GM12878 (cell line): ENCODE measurements at regions not wholly inside any gene's neighbourhood (a gene's known extent, or its start where the extent isn't known, plus 50 kb on each side); places are given as distances from the start of the nearest gene placed in this dataset.

ENCODE experiments used
- ATAC-seq: fragments of 200-7000 bp; cut with Tn5 transposase; 3 replicates; pipeline ENCODE4 v1.9.1; 2020; ENCODE audit warnings: mild to moderate bottlenecking, moderate library complexity
- BruUV-seq: library from RNA; stranded (reverse); fragments of 400-500 nt; replicated peaks from 2 replicates; lab custom pipeline; 2021; lab: Mats Ljungman, UMichigan
- CTCF ChIA-PET: fragments of 300-600 bp; sonication (Branson Sonifier 250); formaldehyde crosslinking; extraction: SDS; loops from one replicate; lab custom pipeline; 2021; ENCODE audit warnings: inconsistent platforms; lab: Yijun Ruan, JAX
- POLR2A ChIA-PET: fragments of 350-600 bp; formaldehyde crosslinking; extraction: SDS; loops from one replicate; lab custom pipeline; 2021; ENCODE audit warnings: inconsistent platforms; lab: Charles Lee
- RAD21 ChIA-PET: fragments of 300-600 bp; sonication (Branson Sonifier 250); formaldehyde crosslinking; loops from one replicate; lab custom pipeline; 2023; ENCODE audit warnings: antibody characterized with exemption; ENCODE audit not compliant: unreplicated experiment; lab: Charles Lee
- SMC1A ChIA-PET: fragments of 300-600 bp; sonication (Branson Sonifier 250); formaldehyde crosslinking; loops from one replicate; lab custom pipeline; 2023; ENCODE audit not compliant: unreplicated experiment, uncharacterized antibody; lab: Charles Lee
- DNase-seq: peaks from one replicate; pipeline ENCODE4 v3.0.0-alpha.2; 2011; ENCODE audit warnings: low read depth, low spot score
- FAIRE-seq: peaks from 3 replicates; lab custom pipeline; 2011; peaks lifted over from hg19 to GRCh38; lab: Jason Lieb, UNC
- H2AFZ ChIP-seq: 2 replicates; pipeline ENCODE4 v1.6.0; 2011; ENCODE audit warnings: low read depth, low read length, control low read depth; ENCODE audit not compliant: control insufficient read depth
- H3K27ac ChIP-seq: 2 replicates; pipeline ENCODE4 v1.5.1; 2011; ENCODE audit warnings: control low read depth; ENCODE audit not compliant: control insufficient read depth, insufficient read depth
- H3K27me3 ChIP-seq, 2 experiments: replicated peaks in 1 of 2; 2 replicates each; pipeline versions ENCODE4 v1.6.0 to v1.6.1; 2011; ENCODE audit warnings: low read length in 1 of 2; ENCODE audit not compliant: control insufficient read depth in 2 of 2, insufficient read depth in 2 of 2
- H3K36me3 ChIP-seq, 2 experiments: 2 replicates each; pipeline ENCODE4 v1.5.1; 2011; ENCODE audit warnings: low read length in 1 of 2; ENCODE audit not compliant: control insufficient read depth in 2 of 2, insufficient read depth in 2 of 2
- H3K4me1 ChIP-seq: 2 replicates; pipeline ENCODE4 v1.6.1; 2011; ENCODE audit warnings: mild to moderate bottlenecking, low read length, moderate library complexity, mixed read lengths; ENCODE audit not compliant: control insufficient read depth, insufficient read depth
- H3K4me2 ChIP-seq: 2 replicates; pipeline ENCODE4 v1.6.0; 2011; ENCODE audit warnings: control low read depth; ENCODE audit not compliant: control insufficient read depth, insufficient read depth
- H3K4me3 ChIP-seq: fragments of 200-600 bp; sonication (generic); 2 replicates; pipeline ENCODE4 v1.5.1; 2016
- H3K79me2 ChIP-seq: 2 replicates; pipeline ENCODE4 v1.6.0; 2011; ENCODE audit warnings: low read length; ENCODE audit not compliant: control insufficient read depth, insufficient read depth
- H3K9ac ChIP-seq: 2 replicates; pipeline ENCODE4 v1.8.0; 2011; ENCODE audit warnings: low read length, control low read depth, mixed read lengths; ENCODE audit not compliant: control insufficient read depth, insufficient read depth
- H3K9me3 ChIP-seq: replicated peaks from 3 replicates; pipeline ENCODE4 v1.5.1; 2011; ENCODE audit warnings: mild to moderate bottlenecking, low read length; ENCODE audit not compliant: control insufficient read depth, insufficient read depth
- H4K20me1 ChIP-seq: 2 replicates; pipeline ENCODE4 v1.6.0; 2011; ENCODE audit not compliant: control insufficient read depth, insufficient read depth
- CREB1 ChIP-seq: IDR thresholded peaks from 2 replicates; pipeline ENCODE4 v1.6.1; 2012; ENCODE audit warnings: low read depth, mild to moderate bottlenecking, inconsistent platforms
- HCFC1 ChIP-seq: fragments of 150-350 bp; IDR thresholded peaks from 2 replicates; pipeline ENCODE4 v1.6.1; 2014; ENCODE audit warnings: low read length
- IKZF2 ChIP-seq, 2 experiments: fragments of 450-650 bp; IDR thresholded peaks; 2 replicates each; pipeline ENCODE4 v1.6.1; 2017; ENCODE audit warnings: mild to moderate bottlenecking in 2 of 2, moderate library complexity in 2 of 2
- JUND ChIP-seq: IDR thresholded peaks from 2 replicates; pipeline ENCODE4 v1.6.1; 2012; ENCODE audit warnings: low read depth, mild to moderate bottlenecking, low read length, improper control_type of control experiment, moderate library complexity
- RCOR1 ChIP-seq: conservative IDR thresholded peaks from 2 replicates; pipeline ENCODE4 v1.6.1; 2012; ENCODE audit warnings: low read depth, low read length, improper control_type of control experiment
- SMAD5 ChIP-seq: IDR thresholded peaks from 2 replicates; pipeline ENCODE4 v1.6.1; 2016; ENCODE audit warnings: antibody characterized with exemption, low read depth
- SRF ChIP-seq, 2 experiments: IDR thresholded peaks; 2 replicates each; pipeline ENCODE4 v1.6.1; 2011; ENCODE audit warnings: low read depth in 2 of 2, low read length in 2 of 2, mild to moderate bottlenecking in 1 of 2, moderate library complexity in 1 of 2
- YY1 ChIP-seq: IDR thresholded peaks from 2 replicates; pipeline ENCODE4 v1.6.1; 2011; ENCODE audit warnings: low read depth, mild to moderate bottlenecking, low read length
- WGBS: methylation state at CpG from one replicate; pipeline ENCODE4 v1.1.6; 2016; ENCODE audit warnings: low lambda C conversion rate; ENCODE audit not compliant: insufficient replicate concordance, insufficient coverage; ENCODE audit errors: missing lambda C conversion rate; 5-methylcytosine and 5-hydroxymethylcytosine counted together
- in situ Hi-C: fragments of 300-500 bp; cut with MboI; formaldehyde crosslinking; loops from 9 replicates; pipeline ENCODE4 v1.14.3; 2018; ENCODE audit warnings: mixed read lengths
- intact Hi-C: fragments of 100-400 bp; cut with micrococcal nuclease; formaldehyde crosslinking; loops from one replicate; pipeline ENCODE4 v1.14.2; 2022; ENCODE audit not compliant: unreplicated experiment
- TF ChIP-seq, protein P1 (sequence below): fragments of 150-350 bp; IDR thresholded peaks from 2 replicates; pipeline ENCODE4 v1.6.1; 2014; ENCODE audit warnings: mild to moderate bottlenecking, low read depth, low read length
- TF ChIP-seq, protein P2 (sequence below): fragments of 450-650 bp; IDR thresholded peaks from 2 replicates; pipeline ENCODE4 v1.6.1; 2016; ENCODE audit warnings: mild to moderate bottlenecking, moderate library complexity, borderline replicate concordance
- TF ChIP-seq, protein P3 (sequence below): IDR thresholded peaks from 2 replicates; pipeline ENCODE4 v1.6.1; 2012; ENCODE audit warnings: low read depth, low read length, improper control_type of control experiment
- TF ChIP-seq, protein P4 (sequence below): fragments of 450-650 bp; IDR thresholded peaks from 2 replicates; pipeline ENCODE4 v1.6.1; 2016; ENCODE audit warnings: mild to moderate bottlenecking
- TF ChIP-seq, protein P5 (sequence below), 3 experiments: IDR thresholded peaks in 2 of 3; conservative IDR thresholded peaks in 1 of 3; 2 replicates each; pipeline ENCODE4 v1.5.1; 2011; ENCODE audit warnings: low read depth in 3 of 3, low read length in 3 of 3, mild to moderate bottlenecking in 3 of 3, control low read depth in 2 of 3, moderate library complexity in 2 of 3, inconsistent platforms in 1 of 3, mixed read lengths in 1 of 3; ENCODE audit not compliant: control insufficient read depth in 2 of 3, insufficient read depth in 1 of 3; ENCODE audit errors: extremely low read depth in 1 of 3
- TF ChIP-seq, protein P6 (sequence below): fragments of 450-650 bp; IDR thresholded peaks from 2 replicates; pipeline ENCODE4 v1.6.1; 2014; ENCODE audit warnings: mild to moderate bottlenecking

DNA sequence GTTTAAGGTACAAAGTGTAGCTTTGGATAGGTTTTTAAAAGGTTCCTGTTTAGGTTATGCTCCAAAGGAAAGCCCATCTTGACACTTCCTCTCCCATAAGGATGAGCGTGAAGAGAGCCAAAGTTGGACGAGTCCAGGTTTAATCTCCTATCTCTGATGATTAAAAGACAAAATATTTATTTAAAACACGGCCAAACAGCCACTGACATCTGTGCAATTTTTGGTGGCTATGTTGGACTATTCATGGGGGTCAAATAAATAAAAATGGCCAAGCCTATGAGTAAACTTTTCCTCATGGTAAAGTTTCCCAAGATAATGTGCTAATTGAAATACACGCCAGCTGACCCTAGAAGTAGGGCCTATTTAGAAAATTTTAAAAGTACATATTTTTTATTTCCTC is 69.0 kb upstream of the DOCK9 start:
- H3K9ac ChIP-seq: no peak overlapping the region
- ChIA-PET RAD21 (no interaction called here), SMC1A (no interaction called here), CTCF (no interaction called here), POLR2A (no interaction called here)
- no peak overlapping the region for H3K27ac ChIP-seq
- no peak overlapping the region for H3K4me2 ChIP-seq
- in situ Hi-C loops: no loop called here
- no peaks in the 10 kb centered on the region for H4K20me1 ChIP-seq
- H3K79me2 ChIP-seq: no peaks in the 10 kb centered on the region
- DNase-seq (no peak), FAIRE-seq (no peak), ATAC-seq (no peak)
- no peak overlapping the region; the same call in 1 of the 2 replicates for H2AFZ ChIP-seq
- H3K4me1 ChIP-seq: peaks cover 16% of the 10 kb centered on the region
- no TSS peak for BruUV-seq
- intact Hi-C loops: no loop called here
- no peak overlapping the region for H3K4me3 ChIP-seq
- H3K9me3 ChIP-seq: no peaks in the 10 kb centered on the region
- WGBS: 34% methylated on average over 4 of the region's 4 CpGs
- H3K27me3 ChIP-seq: no peaks in the 10 kb centered on the region
- H3K36me3 ChIP-seq: no peaks in the 10 kb centered on the region
- TF ChIP-seq SMAD5 (no peak), RCOR1 (no peak), JUND (no peak), CREB1 (no peak), YY1 (no peak), SRF (IDR thresholded peaks at IDR 0.05; ENCODE audit: low read depth in 2 of 2, low read length in 2 of 2) (no peak), IKZF2 (IDR thresholded peaks at IDR 0.05) (no peak), HCFC1 (no peak)
- TF ChIP-seq, protein P1, sequence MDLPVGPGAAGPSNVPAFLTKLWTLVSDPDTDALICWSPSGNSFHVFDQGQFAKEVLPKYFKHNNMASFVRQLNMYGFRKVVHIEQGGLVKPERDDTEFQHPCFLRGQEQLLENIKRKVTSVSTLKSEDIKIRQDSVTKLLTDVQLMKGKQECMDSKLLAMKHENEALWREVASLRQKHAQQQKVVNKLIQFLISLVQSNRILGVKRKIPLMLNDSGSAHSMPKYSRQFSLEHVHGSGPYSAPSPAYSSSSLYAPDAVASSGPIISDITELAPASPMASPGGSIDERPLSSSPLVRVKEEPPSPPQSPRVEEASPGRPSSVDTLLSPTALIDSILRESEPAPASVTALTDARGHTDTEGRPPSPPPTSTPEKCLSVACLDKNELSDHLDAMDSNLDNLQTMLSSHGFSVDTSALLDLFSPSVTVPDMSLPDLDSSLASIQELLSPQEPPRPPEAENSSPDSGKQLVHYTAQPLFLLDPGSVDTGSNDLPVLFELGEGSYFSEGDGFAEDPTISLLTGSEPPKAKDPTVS: no peak
- TF ChIP-seq, protein P2, sequence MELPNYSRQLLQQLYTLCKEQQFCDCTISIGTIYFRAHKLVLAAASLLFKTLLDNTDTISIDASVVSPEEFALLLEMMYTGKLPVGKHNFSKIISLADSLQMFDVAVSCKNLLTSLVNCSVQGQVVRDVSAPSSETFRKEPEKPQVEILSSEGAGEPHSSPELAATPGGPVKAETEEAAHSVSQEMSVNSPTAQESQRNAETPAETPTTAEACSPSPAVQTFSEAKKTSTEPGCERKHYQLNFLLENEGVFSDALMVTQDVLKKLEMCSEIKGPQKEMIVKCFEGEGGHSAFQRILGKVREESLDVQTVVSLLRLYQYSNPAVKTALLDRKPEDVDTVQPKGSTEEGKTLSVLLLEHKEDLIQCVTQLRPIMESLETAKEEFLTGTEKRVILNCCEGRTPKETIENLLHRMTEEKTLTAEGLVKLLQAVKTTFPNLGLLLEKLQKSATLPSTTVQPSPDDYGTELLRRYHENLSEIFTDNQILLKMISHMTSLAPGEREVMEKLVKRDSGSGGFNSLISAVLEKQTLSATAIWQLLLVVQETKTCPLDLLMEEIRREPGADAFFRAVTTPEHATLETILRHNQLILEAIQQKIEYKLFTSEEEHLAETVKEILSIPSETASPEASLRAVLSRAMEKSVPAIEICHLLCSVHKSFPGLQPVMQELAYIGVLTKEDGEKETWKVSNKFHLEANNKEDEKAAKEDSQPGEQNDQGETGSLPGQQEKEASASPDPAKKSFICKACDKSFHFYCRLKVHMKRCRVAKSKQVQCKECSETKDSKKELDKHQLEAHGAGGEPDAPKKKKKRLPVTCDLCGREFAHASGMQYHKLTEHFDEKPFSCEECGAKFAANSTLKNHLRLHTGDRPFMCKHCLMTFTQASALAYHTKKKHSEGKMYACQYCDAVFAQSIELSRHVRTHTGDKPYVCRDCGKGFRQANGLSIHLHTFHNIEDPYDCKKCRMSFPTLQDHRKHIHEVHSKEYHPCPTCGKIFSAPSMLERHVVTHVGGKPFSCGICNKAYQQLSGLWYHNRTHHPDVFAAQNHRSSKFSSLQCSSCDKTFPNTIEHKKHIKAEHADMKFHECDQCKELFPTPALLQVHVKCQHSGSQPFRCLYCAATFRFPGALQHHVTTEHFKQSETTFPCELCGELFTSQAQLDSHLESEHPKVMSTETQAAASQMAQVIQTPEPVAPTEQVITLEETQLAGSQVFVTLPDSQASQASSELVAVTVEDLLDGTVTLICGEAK: no peak
- TF ChIP-seq, protein P3, sequence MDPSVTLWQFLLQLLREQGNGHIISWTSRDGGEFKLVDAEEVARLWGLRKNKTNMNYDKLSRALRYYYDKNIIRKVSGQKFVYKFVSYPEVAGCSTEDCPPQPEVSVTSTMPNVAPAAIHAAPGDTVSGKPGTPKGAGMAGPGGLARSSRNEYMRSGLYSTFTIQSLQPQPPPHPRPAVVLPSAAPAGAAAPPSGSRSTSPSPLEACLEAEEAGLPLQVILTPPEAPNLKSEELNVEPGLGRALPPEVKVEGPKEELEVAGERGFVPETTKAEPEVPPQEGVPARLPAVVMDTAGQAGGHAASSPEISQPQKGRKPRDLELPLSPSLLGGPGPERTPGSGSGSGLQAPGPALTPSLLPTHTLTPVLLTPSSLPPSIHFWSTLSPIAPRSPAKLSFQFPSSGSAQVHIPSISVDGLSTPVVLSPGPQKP: no peak
- TF ChIP-seq, protein P4, sequence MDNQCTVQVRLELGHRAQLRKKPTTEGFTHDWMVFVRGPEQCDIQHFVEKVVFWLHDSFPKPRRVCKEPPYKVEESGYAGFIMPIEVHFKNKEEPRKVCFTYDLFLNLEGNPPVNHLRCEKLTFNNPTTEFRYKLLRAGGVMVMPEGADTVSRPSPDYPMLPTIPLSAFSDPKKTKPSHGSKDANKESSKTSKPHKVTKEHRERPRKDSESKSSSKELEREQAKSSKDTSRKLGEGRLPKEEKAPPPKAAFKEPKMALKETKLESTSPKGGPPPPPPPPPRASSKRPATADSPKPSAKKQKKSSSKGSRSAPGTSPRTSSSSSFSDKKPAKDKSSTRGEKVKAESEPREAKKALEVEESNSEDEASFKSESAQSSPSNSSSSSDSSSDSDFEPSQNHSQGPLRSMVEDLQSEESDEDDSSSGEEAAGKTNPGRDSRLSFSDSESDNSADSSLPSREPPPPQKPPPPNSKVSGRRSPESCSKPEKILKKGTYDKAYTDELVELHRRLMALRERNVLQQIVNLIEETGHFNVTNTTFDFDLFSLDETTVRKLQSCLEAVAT: no peak
- TF ChIP-seq, protein P5, sequence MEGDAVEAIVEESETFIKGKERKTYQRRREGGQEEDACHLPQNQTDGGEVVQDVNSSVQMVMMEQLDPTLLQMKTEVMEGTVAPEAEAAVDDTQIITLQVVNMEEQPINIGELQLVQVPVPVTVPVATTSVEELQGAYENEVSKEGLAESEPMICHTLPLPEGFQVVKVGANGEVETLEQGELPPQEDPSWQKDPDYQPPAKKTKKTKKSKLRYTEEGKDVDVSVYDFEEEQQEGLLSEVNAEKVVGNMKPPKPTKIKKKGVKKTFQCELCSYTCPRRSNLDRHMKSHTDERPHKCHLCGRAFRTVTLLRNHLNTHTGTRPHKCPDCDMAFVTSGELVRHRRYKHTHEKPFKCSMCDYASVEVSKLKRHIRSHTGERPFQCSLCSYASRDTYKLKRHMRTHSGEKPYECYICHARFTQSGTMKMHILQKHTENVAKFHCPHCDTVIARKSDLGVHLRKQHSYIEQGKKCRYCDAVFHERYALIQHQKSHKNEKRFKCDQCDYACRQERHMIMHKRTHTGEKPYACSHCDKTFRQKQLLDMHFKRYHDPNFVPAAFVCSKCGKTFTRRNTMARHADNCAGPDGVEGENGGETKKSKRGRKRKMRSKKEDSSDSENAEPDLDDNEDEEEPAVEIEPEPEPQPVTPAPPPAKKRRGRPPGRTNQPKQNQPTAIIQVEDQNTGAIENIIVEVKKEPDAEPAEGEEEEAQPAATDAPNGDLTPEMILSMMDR (IDR thresholded peaks at IDR 0.05 in 2 of 3, conservative IDR thresholded peaks at IDR 0.05 in 1 of 3; ENCODE audit: control insufficient read depth in 2 of 3, extremely low read depth in 1 of 3, insufficient read depth in 1 of 3, low read depth in 3 of 3, low read length in 3 of 3): no peak
- TF ChIP-seq, protein P6, sequence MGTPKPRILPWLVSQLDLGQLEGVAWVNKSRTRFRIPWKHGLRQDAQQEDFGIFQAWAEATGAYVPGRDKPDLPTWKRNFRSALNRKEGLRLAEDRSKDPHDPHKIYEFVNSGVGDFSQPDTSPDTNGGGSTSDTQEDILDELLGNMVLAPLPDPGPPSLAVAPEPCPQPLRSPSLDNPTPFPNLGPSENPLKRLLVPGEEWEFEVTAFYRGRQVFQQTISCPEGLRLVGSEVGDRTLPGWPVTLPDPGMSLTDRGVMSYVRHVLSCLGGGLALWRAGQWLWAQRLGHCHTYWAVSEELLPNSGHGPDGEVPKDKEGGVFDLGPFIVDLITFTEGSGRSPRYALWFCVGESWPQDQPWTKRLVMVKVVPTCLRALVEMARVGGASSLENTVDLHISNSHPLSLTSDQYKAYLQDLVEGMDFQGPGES: no peak
